Subcutaneous abdominal adipose tissue (tissue), 5 donors: ENCODE measurements at regions not wholly inside any gene's neighbourhood (a gene's known extent, or its start where the extent isn't known, plus 50 kb on each side); places are given as distances from the start of the nearest gene placed in this dataset.

Experiments
- H3K27ac ChIP-seq: one replicate; pipeline ENCODE4 v1.7.0; 2013; ENCODE audit warnings: low read depth, mild to moderate bottlenecking, inconsistent platforms, low read length, moderate library complexity
- H3K27me3 ChIP-seq, 5 donors: one replicate each; pipeline ENCODE4 v1.7.0; 2013; ENCODE audit warnings: low read length in 5 of 5, inconsistent platforms in 1 of 5; ENCODE audit not compliant: control insufficient read depth in 5 of 5, insufficient read depth in 4 of 5
- H3K36me3 ChIP-seq, 5 donors: one replicate each; pipeline ENCODE4 v1.7.0; 2013; ENCODE audit warnings: low read length in 5 of 5; ENCODE audit not compliant: control insufficient read depth in 5 of 5, insufficient read depth in 5 of 5
- H3K4me1 ChIP-seq, 5 donors: one replicate each; pipeline ENCODE4 v1.7.0; 2013; ENCODE audit warnings: low read length in 5 of 5, mild to moderate bottlenecking in 3 of 5, moderate library complexity in 1 of 5; ENCODE audit not compliant: control insufficient read depth in 5 of 5, insufficient read depth in 5 of 5
- H3K4me3 ChIP-seq, 5 donors: one replicate each; pipeline ENCODE4 v1.7.0; 2013; ENCODE audit warnings: low read length in 5 of 5, low read depth in 1 of 5
- H3K9ac ChIP-seq, 5 donors: one replicate each; pipeline ENCODE4 v1.7.0; 2013; ENCODE audit warnings: low read length in 5 of 5, mild to moderate bottlenecking in 4 of 5, moderate library complexity in 3 of 5
- H3K9me3 ChIP-seq, 5 donors: one replicate each; pipeline ENCODE4 v1.7.0; 2013; ENCODE audit warnings: low read length in 5 of 5; ENCODE audit not compliant: control insufficient read depth in 5 of 5
- donor health status: healthy.
- donor health status: healthy.
- donor health status: healthy.
- donor health status: healthy.
- donor health status: healthy.

GRCh38 chr6:95197590-95197989 lies 379.7 kb upstream of the MANEA start:
- Histone ChIP-seq H3K27me3 (no peaks in the 10 kb centered on the region), H3K27ac (no peak overlapping the region), H3K4me1 (no peaks in the 10 kb centered on the region)

GRCh38 chr6:95203153-95203754 lies 374.1 kb upstream of the MANEA start:
- no peak overlapping the region for H3K27ac ChIP-seq
- no peaks in the 10 kb centered on the region for H3K36me3 ChIP-seq
- H3K4me3 ChIP-seq: no peak overlapping the region
- H3K27me3 ChIP-seq: no peaks in the 10 kb centered on the region
- peaks cover 0 to 3% (median 0%) of the 10 kb centered on the region in 5 donors for H3K4me1 ChIP-seq
- H3K9ac ChIP-seq: no peak overlapping the region
- H3K9me3 ChIP-seq: no peaks in the 10 kb centered on the region

More at GRCh38 chr6:95197590-95197989, 379.7 kb upstream of the MANEA start:
- Histone ChIP-seq H3K9ac (no peak overlapping the region), H3K4me3 (no peak overlapping the region), H3K36me3 (no peaks in the 10 kb centered on the region), H3K9me3 (no peaks in the 10 kb centered on the region)

- no peaks in the 10 kb centered on the region for H3K27me3 ChIP-seq
- H3K27ac ChIP-seq: no peak overlapping the region
- H3K9ac ChIP-seq: no peak overlapping the region
- H3K4me1 ChIP-seq: peaks cover 0 to 10% (median 0%) of the 10 kb centered on the region in 5 donors
- no peak overlapping the region for H3K4me3 ChIP-seq
- no peaks in the 10 kb centered on the region for H3K9me3 ChIP-seq
- H3K36me3 ChIP-seq: no peaks in the 10 kb centered on the region
These were observed 373.2 kb upstream of the MANEA start for GRCh38 chr6:95204178-95204577.

GRCh38 chr6:95208621-95209020 lies 368.7 kb upstream of the MANEA start:
- Histone ChIP-seq H3K36me3 (no peaks in the 10 kb centered on the region), H3K27ac (no peak overlapping the region), H3K27me3 (no peaks in the 10 kb centered on the region), H3K4me1 (peaks cover 0 to 10% (median 0%) of the 10 kb centered on the region in 5 donors), H3K9ac (no peak overlapping the region), H3K4me3 (no peak overlapping the region), H3K9me3 (no peaks in the 10 kb centered on the region)

- H3K36me3 ChIP-seq: no peaks in the 10 kb centered on the region
- H3K4me3 ChIP-seq: no peak overlapping the region
- H3K9me3 ChIP-seq: no peaks in the 10 kb centered on the region
- peaks cover 0 to 10% (median 0%) of the 10 kb centered on the region in 5 donors for H3K4me1 ChIP-seq
- H3K27me3 ChIP-seq: no peaks in the 10 kb centered on the region
- no peak overlapping the region for H3K9ac ChIP-seq
- H3K27ac ChIP-seq: no peak overlapping the region
These were observed 368.3 kb upstream of the MANEA start for GRCh38 chr6:95209074-95209473.

- H3K4me1 ChIP-seq: no peaks in the 10 kb centered on the region
- H3K27me3 ChIP-seq: no peaks in the 10 kb centered on the region
- H3K9ac ChIP-seq: no peak overlapping the region
- no peak overlapping the region for H3K4me3 ChIP-seq
- H3K9me3 ChIP-seq: no peaks in the 10 kb centered on the region
- no peak overlapping the region for H3K27ac ChIP-seq
- no peaks in the 10 kb centered on the region for H3K36me3 ChIP-seq
These were observed 360.8 kb upstream of the MANEA start for GRCh38 chr6:95216555-95216954.

GRCh38 chr6:95227351-95227750 lies 350.0 kb upstream of the MANEA start:
- Histone ChIP-seq H3K9ac (no peak overlapping the region), H3K9me3 (no peaks in the 10 kb centered on the region), H3K4me3 (no peak overlapping the region), H3K36me3 (no peaks in the 10 kb centered on the region), H3K27me3 (no peaks in the 10 kb centered on the region), H3K27ac (no peak overlapping the region), H3K4me1 (peaks cover 0 to 3% (median 0%) of the 10 kb centered on the region in 5 donors)

- H3K36me3 ChIP-seq: no peaks in the 10 kb centered on the region
- no peak overlapping the region for H3K27ac ChIP-seq
- no peak overlapping the region for H3K4me3 ChIP-seq
- peaks cover 0 to 10% (median 3%) of the 10 kb centered on the region in 5 donors for H3K4me1 ChIP-seq
- H3K9me3 ChIP-seq: no peaks in the 10 kb centered on the region
- H3K27me3 ChIP-seq: no peaks in the 10 kb centered on the region
- H3K9ac ChIP-seq: no peak overlapping the region
These were observed 348.7 kb upstream of the MANEA start for GRCh38 chr6:95228636-95229035.

- H3K36me3 ChIP-seq: no peaks in the 10 kb centered on the region
- H3K4me1 ChIP-seq: peaks cover 0 to 14% (median 3%) of the 10 kb centered on the region in 5 donors
- H3K27me3 ChIP-seq: no peaks in the 10 kb centered on the region
- no peaks in the 10 kb centered on the region for H3K9me3 ChIP-seq
- no peak overlapping the region for H3K27ac ChIP-seq
- H3K9ac ChIP-seq: no peak overlapping the region
- no peak overlapping the region for H3K4me3 ChIP-seq
These were observed 347.1 kb upstream of the MANEA start for GRCh38 chr6:95230071-95230740.

GRCh38 chr6:95231416-95231815 lies 345.9 kb upstream of the MANEA start:
- Histone ChIP-seq H3K4me1 (peaks cover 0 to 14% (median 3%) of the 10 kb centered on the region in 5 donors), H3K27me3 (no peaks in the 10 kb centered on the region)

More at GRCh38 chr6:95231416-95231815, 345.9 kb upstream of the MANEA start:
- Histone ChIP-seq H3K4me3 (no peak overlapping the region), H3K27ac (no peak overlapping the region), H3K36me3 (no peaks in the 10 kb centered on the region), H3K9ac (no peak overlapping the region), H3K9me3 (no peaks in the 10 kb centered on the region)
